ENCODE measurements at regions not wholly inside any gene's neighbourhood (a gene's known extent, or its start where the extent isn't known, plus 50 kb on each side); places are given as distances from the start of the nearest gene placed in this dataset.

GRCh38 chr18:22544626-22545025 lies 126.9 kb upstream of the CTAGE1 start:
- CTCF ChIA-PET (ENCODE audit: partially characterized antibody) = no interaction called here
- Mint-ChIP-seq H3K36me3 (no peaks in the 10 kb centered on the region), H3K27ac (no peak overlapping the region), H3K9me3 (peaks cover 0 to 11% (median 5%) of the 10 kb centered on the region in 8 donors), H3K4me1 (no peaks in the 10 kb centered on the region), H3K27me3 (peaks cover 0 to 2% of the 10 kb centered on the region in 2 donors), H3K4me3 (no peak overlapping the region)
- intact Hi-C loops (cut with micrococcal nuclease) = no loop called here
- POLR2A ChIA-PET (ENCODE audit: partially characterized antibody) = no interaction called here
- Histone ChIP-seq H3K9me3 (ENCODE audit: control insufficient read depth in 1 of 2, low read length in 2 of 2) (no peaks in the 10 kb centered on the region), H3K27me3 (ENCODE audit: insufficient read depth, low read length) (no peaks in the 10 kb centered on the region), H3K36me3 (ENCODE audit: insufficient read depth, low read length) (no peaks in the 10 kb centered on the region), H3K4me3 (ENCODE audit: low read length in 2 of 2) (no peak overlapping the region), H3K4me1 (ENCODE audit: insufficient read depth, low read length) (no peaks in the 10 kb centered on the region), H3K27ac (ENCODE audit: low read depth, low read length) (no peak overlapping the region)
- DNase-seq = no peak

- intact Hi-C loops (cut with micrococcal nuclease) = no loop called here
- no peaks in the 10 kb centered on the region for H3K4me1 ChIP-seq (ENCODE audit: insufficient read depth, low read length)
- H3K9me3 Mint-ChIP-seq = peaks cover 0 to 11% (median 5%) of the 10 kb centered on the region in 8 donors
- no peaks in the 10 kb centered on the region for H3K9me3 ChIP-seq (ENCODE audit: control insufficient read depth in 1 of 2, low read length in 2 of 2)
- H3K4me1 Mint-ChIP-seq = no peaks in the 10 kb centered on the region
- no peak overlapping the region for H3K27ac ChIP-seq (ENCODE audit: low read depth, low read length)
- no peak overlapping the region for H3K4me3 Mint-ChIP-seq
- ChIA-PET CTCF (ENCODE audit: partially characterized antibody) (no interaction called here), POLR2A (ENCODE audit: partially characterized antibody) (no interaction called here)
- peaks cover 0 to 2% of the 10 kb centered on the region in 2 donors for H3K27me3 Mint-ChIP-seq
- DNase-seq = no peak
- H3K27me3 ChIP-seq (ENCODE audit: insufficient read depth, low read length) = no peaks in the 10 kb centered on the region
- no peaks in the 10 kb centered on the region for H3K36me3 Mint-ChIP-seq
- no peaks in the 10 kb centered on the region for H3K36me3 ChIP-seq (ENCODE audit: insufficient read depth, low read length)
- no peak overlapping the region for H3K4me3 ChIP-seq (ENCODE audit: low read length in 2 of 2)
- no peak overlapping the region for H3K27ac Mint-ChIP-seq
Measured at GRCh38 chr18:22545066-22545760, 127.5 kb upstream of the CTAGE1 start.

GRCh38 chr18:22546905-22547570 lies 129.3 kb upstream of the CTAGE1 start:
- H3K9me3 Mint-ChIP-seq = peaks cover 0 to 7% (median 4%) of the 10 kb centered on the region in 8 donors
- CTCF ChIA-PET (ENCODE audit: partially characterized antibody) = no interaction called here
- no peaks in the 10 kb centered on the region for H3K36me3 ChIP-seq (ENCODE audit: insufficient read depth, low read length)

GRCh38 chr18:22547807-22548561 lies 130.3 kb upstream of the CTAGE1 start:
- Histone ChIP-seq H3K9me3 (ENCODE audit: control insufficient read depth in 1 of 2, low read length in 2 of 2) (no peaks in the 10 kb centered on the region), H3K4me1 (ENCODE audit: insufficient read depth, low read length) (no peaks in the 10 kb centered on the region), H3K4me3 (ENCODE audit: low read length in 2 of 2) (no peak overlapping the region), H3K27ac (ENCODE audit: low read depth, low read length) (no peak overlapping the region), H3K27me3 (ENCODE audit: insufficient read depth, low read length) (no peaks in the 10 kb centered on the region), H3K36me3 (ENCODE audit: insufficient read depth, low read length) (no peaks in the 10 kb centered on the region)
- Mint-ChIP-seq H3K4me1 (no peaks in the 10 kb centered on the region), H3K27ac (no peak overlapping the region), H3K4me3 (no peak overlapping the region), H3K9me3 (peaks cover 0 to 7% (median 4%) of the 10 kb centered on the region in 8 donors), H3K27me3 (peaks cover 0 to 2% of the 10 kb centered on the region in 2 donors), H3K36me3 (no peaks in the 10 kb centered on the region)
- intact Hi-C loops (cut with micrococcal nuclease) = no loop called here
- POLR2A ChIA-PET (ENCODE audit: partially characterized antibody) = no interaction called here
- no peak for DNase-seq
- CTCF ChIA-PET (ENCODE audit: partially characterized antibody) = no interaction called here

More at GRCh38 chr18:22546905-22547570, 129.3 kb upstream of the CTAGE1 start:
- H3K27me3 ChIP-seq (ENCODE audit: insufficient read depth, low read length) = no peaks in the 10 kb centered on the region
- Mint-ChIP-seq H3K27ac (no peak overlapping the region), H3K4me3 (no peak overlapping the region), H3K27me3 (peaks cover 0 to 2% of the 10 kb centered on the region in 2 donors), H3K36me3 (no peaks in the 10 kb centered on the region), H3K4me1 (no peaks in the 10 kb centered on the region)
- intact Hi-C loops (cut with micrococcal nuclease) = no loop called here
- no peak for DNase-seq
- H3K27ac ChIP-seq (ENCODE audit: low read depth, low read length) = no peak overlapping the region
- H3K4me3 ChIP-seq (ENCODE audit: low read length in 2 of 2) = no peak overlapping the region
- POLR2A ChIA-PET (ENCODE audit: partially characterized antibody) = no interaction called here
- no peaks in the 10 kb centered on the region for H3K4me1 ChIP-seq (ENCODE audit: insufficient read depth, low read length)
- H3K9me3 ChIP-seq (ENCODE audit: control insufficient read depth in 1 of 2, low read length in 2 of 2) = no peaks in the 10 kb centered on the region

GRCh38 chr18:22549260-22549937 lies 131.7 kb upstream of the CTAGE1 start:
- H3K9me3 ChIP-seq (ENCODE audit: control insufficient read depth in 1 of 2, low read length in 2 of 2) = no peaks in the 10 kb centered on the region
- H3K27me3 ChIP-seq (ENCODE audit: insufficient read depth, low read length) = no peaks in the 10 kb centered on the region
- Mint-ChIP-seq H3K27me3 (peaks cover 0 to 2% of the 10 kb centered on the region in 2 donors), H3K9me3 (peaks cover 0 to 6% (median 2%) of the 10 kb centered on the region in 8 donors), H3K4me1 (no peaks in the 10 kb centered on the region), H3K27ac (no peak overlapping the region), H3K36me3 (no peaks in the 10 kb centered on the region), H3K4me3 (no peak overlapping the region)
- intact Hi-C loops (cut with micrococcal nuclease) = no loop called here
- CTCF ChIA-PET (ENCODE audit: partially characterized antibody) = no interaction called here
- no peak overlapping the region for H3K27ac ChIP-seq (ENCODE audit: low read depth, low read length)
- no peaks in the 10 kb centered on the region for H3K4me1 ChIP-seq (ENCODE audit: insufficient read depth, low read length)
- POLR2A ChIA-PET (ENCODE audit: partially characterized antibody) = no interaction called here
- DNase-seq = no peak
- no peak overlapping the region for H3K4me3 ChIP-seq (ENCODE audit: low read length in 2 of 2)
- no peaks in the 10 kb centered on the region for H3K36me3 ChIP-seq (ENCODE audit: insufficient read depth, low read length)

- intact Hi-C loops (cut with micrococcal nuclease) = no loop called here
- Mint-ChIP-seq H3K4me3 (no peak overlapping the region), H3K27ac (no peak overlapping the region), H3K27me3 (peaks cover 2 to 3% of the 10 kb centered on the region in 2 donors), H3K36me3 (no peaks in the 10 kb centered on the region), H3K4me1 (no peaks in the 10 kb centered on the region), H3K9me3 (peaks cover 0 to 5% (median under 1%) of the 10 kb centered on the region in 8 donors)
- ChIA-PET CTCF (ENCODE audit: partially characterized antibody) (no interaction called here), POLR2A (ENCODE audit: partially characterized antibody) (no interaction called here)
- Histone ChIP-seq H3K27me3 (ENCODE audit: insufficient read depth, low read length) (no peaks in the 10 kb centered on the region), H3K36me3 (ENCODE audit: insufficient read depth, low read length) (no peaks in the 10 kb centered on the region), H3K4me3 (ENCODE audit: low read length in 2 of 2) (no peak overlapping the region), H3K9me3 (ENCODE audit: control insufficient read depth in 1 of 2, low read length in 2 of 2) (no peaks in the 10 kb centered on the region), H3K27ac (ENCODE audit: low read depth, low read length) (no peak overlapping the region), H3K4me1 (ENCODE audit: insufficient read depth, low read length) (no peaks in the 10 kb centered on the region)
- DNase-seq = no peak
Measured at GRCh38 chr18:22550366-22550765, 132.7 kb upstream of the CTAGE1 start.

- Mint-ChIP-seq H3K27ac (no peak overlapping the region), H3K4me3 (no peak overlapping the region), H3K27me3 (peaks cover 2 to 3% of the 10 kb centered on the region in 2 donors), H3K9me3 (peaks cover 0 to 1% (median 0%) of the 10 kb centered on the region in 8 donors), H3K36me3 (no peaks in the 10 kb centered on the region), H3K4me1 (no peaks in the 10 kb centered on the region)
- intact Hi-C loops (cut with micrococcal nuclease) = no loop called here
- Histone ChIP-seq H3K4me3 (ENCODE audit: low read length in 2 of 2) (no peak overlapping the region), H3K36me3 (ENCODE audit: insufficient read depth, low read length) (no peaks in the 10 kb centered on the region), H3K4me1 (ENCODE audit: insufficient read depth, low read length) (no peaks in the 10 kb centered on the region), H3K27ac (ENCODE audit: low read depth, low read length) (no peak overlapping the region), H3K27me3 (ENCODE audit: insufficient read depth, low read length) (no peaks in the 10 kb centered on the region), H3K9me3 (ENCODE audit: control insufficient read depth in 1 of 2, low read length in 2 of 2) (no peaks in the 10 kb centered on the region)
- DNase-seq = no peak
- CTCF ChIA-PET (ENCODE audit: partially characterized antibody) = no interaction called here
- POLR2A ChIA-PET (ENCODE audit: partially characterized antibody) = no interaction called here
Measured at GRCh38 chr18:22550861-22551260, 133.1 kb upstream of the CTAGE1 start.

All from CD4-positive, alpha-beta memory T cell (primary cell).